ENCODE measurements at regions not wholly inside any gene's neighbourhood (a gene's known extent, or its start where the extent isn't known, plus 50 kb on each side); places are given as distances from the start of the nearest gene placed in this dataset.

GRCh38 chr10:124253006-124253405 is 159.6 kb upstream of the CHST15 start:
- no peak for DNase-seq (ENCODE audit: low read depth)
- TF ChIP-seq CTCF (IDR thresholded peaks at IDR 0.05; ENCODE audit: control insufficient read depth, extremely low read depth, insufficient read depth): no peak

GRCh38 chr10:124252097-124252715 is 158.8 kb upstream of the CHST15 start:
- no peak for DNase-seq (ENCODE audit: low read depth)
- H3K4me3 ChIP-seq (ENCODE audit: low read depth, low read length): no peak overlapping the region
- no peak for TF ChIP-seq CTCF (IDR thresholded peaks at IDR 0.05; ENCODE audit: control insufficient read depth, extremely low read depth, insufficient read depth)

More at GRCh38 chr10:124253006-124253405, 159.6 kb upstream of the CHST15 start:
- no peak overlapping the region for H3K4me3 ChIP-seq (ENCODE audit: low read depth, low read length)

GRCh38 chr10:124251317-124252065 is 158.1 kb upstream of the CHST15 start:
- TF ChIP-seq CTCF (IDR thresholded peaks at IDR 0.05; ENCODE audit: control insufficient read depth, extremely low read depth, insufficient read depth): no peak
- DNase-seq (ENCODE audit: low read depth): no peak
- no peak overlapping the region for H3K4me3 ChIP-seq (ENCODE audit: low read depth, low read length)

GRCh38 chr10:124250506-124250905 is 157.1 kb upstream of the CHST15 start:
- no peak overlapping the region for H3K4me3 ChIP-seq (ENCODE audit: low read depth, low read length)
- no peak for DNase-seq (ENCODE audit: low read depth)
- no peak for TF ChIP-seq CTCF (IDR thresholded peaks at IDR 0.05; ENCODE audit: control insufficient read depth, extremely low read depth, insufficient read depth)

- DNase-seq (ENCODE audit: low read depth): no peak
- TF ChIP-seq CTCF (IDR thresholded peaks at IDR 0.05; ENCODE audit: control insufficient read depth, extremely low read depth, insufficient read depth): no peak
- H3K4me3 ChIP-seq (ENCODE audit: low read depth, low read length): no peak overlapping the region
Observed at GRCh38 chr10:124249812-124250432, 156.5 kb upstream of the CHST15 start.

GRCh38 chr10:124249196-124249595 is 155.8 kb upstream of the CHST15 start:
- no peak for TF ChIP-seq CTCF (IDR thresholded peaks at IDR 0.05; ENCODE audit: control insufficient read depth, extremely low read depth, insufficient read depth)
- no peak for DNase-seq (ENCODE audit: low read depth)
- H3K4me3 ChIP-seq (ENCODE audit: low read depth, low read length): no peak overlapping the region
